ENCODE measurements at regions not wholly inside any gene's neighbourhood (a gene's known extent, or its start where the extent isn't known, plus 50 kb on each side); places are given as distances from the start of the nearest gene placed in this dataset.
A peak's percentile ranks its signal among the peaks of the same experiment; 100 is the strongest.

GRCh38 chr11:80911666-80912065, 1470.8 kb upstream of the TENM4 start:
- no peak for DNase-seq

- DNase-seq, result no peak
These were observed 1459.4 kb upstream of the TENM4 start for GRCh38 chr11:80900265-80900664.

- no peak for DNase-seq
These were observed 1458.6 kb upstream of the TENM4 start for GRCh38 chr11:80899381-80899780.

GRCh38 chr11:80898910-80899309, 1458.1 kb upstream of the TENM4 start:
- no peak for DNase-seq

- DNase-seq, result no peak
These were observed 1445.9 kb upstream of the TENM4 start for GRCh38 chr11:80886684-80887083.

GRCh38 chr11:80873310-80873999, 1432.6 kb upstream of the TENM4 start:
- no peak for DNase-seq

GRCh38 chr11:80872116-80872728, 1431.4 kb upstream of the TENM4 start:
- no peak for DNase-seq

- DNase-seq, result no peak
These were observed 1428.0 kb upstream of the TENM4 start for GRCh38 chr11:80868831-80869230.

GRCh38 chr11:80862011-80862410, 1421.2 kb upstream of the TENM4 start:
- no peak for DNase-seq

GRCh38 chr11:80861193-80861592, 1420.4 kb upstream of the TENM4 start:
- DNase-seq, result no peak

- no peak for DNase-seq
These were observed 1419.8 kb upstream of the TENM4 start for GRCh38 chr11:80860632-80861031.

GRCh38 chr11:80856066-80856465, 1415.2 kb upstream of the TENM4 start:
- DNase-seq, result no peak

GRCh38 chr11:80855426-80855825, 1414.6 kb upstream of the TENM4 start:
- no peak for DNase-seq

GRCh38 chr11:80849253-80849652, 1408.4 kb upstream of the TENM4 start:
- DNase-seq, result no peak

GRCh38 chr11:80846979-80847378, 1406.1 kb upstream of the TENM4 start:
- DNase-seq, result peak in 1 of 5 experiments; percentile 4

GRCh38 chr11:80846442-80846841, 1405.6 kb upstream of the TENM4 start:
- DNase-seq, result no peak

GRCh38 chr11:80844110-80844819, 1403.4 kb upstream of the TENM4 start:
- no peak for DNase-seq

GRCh38 chr11:80843266-80843974, 1402.6 kb upstream of the TENM4 start:
- no peak for DNase-seq

GRCh38 chr11:80842246-80842645, 1401.4 kb upstream of the TENM4 start:
- DNase-seq, result no peak

- DNase-seq, result no peak
These were observed 1400.8 kb upstream of the TENM4 start for GRCh38 chr11:80841675-80842074.

- no peak for DNase-seq
These were observed 1397.3 kb upstream of the TENM4 start for GRCh38 chr11:80838153-80838552.

GRCh38 chr11:80837051-80837450, 1396.2 kb upstream of the TENM4 start:
- DNase-seq, result no peak

- DNase-seq, result no peak
These were observed 1390.5 kb upstream of the TENM4 start for GRCh38 chr11:80831374-80831773.
